Parathyroid adenoma (tissue), 2 donors: ENCODE measurements at regions not wholly inside any gene's neighbourhood (a gene's known extent, or its start where the extent isn't known, plus 50 kb on each side); places are given as distances from the start of the nearest gene placed in this dataset.

Experiments
- H2AFZ ChIP-seq: fragments of 300-600 bp; sonication (generic); one replicate; pipeline ENCODE4 v1.7.0; 2017; ENCODE audit warnings: antibody characterized with exemption, mild to moderate bottlenecking
- H3K27ac ChIP-seq: fragments of 300-600 bp; sonication (generic); one replicate; pipeline ENCODE4 v1.7.0; 2017
- H3K27me3 ChIP-seq: fragments of 300-600 bp; sonication (generic); one replicate; pipeline ENCODE4 v1.7.0; 2017; ENCODE audit warnings: low read length; ENCODE audit not compliant: control insufficient read depth, insufficient read depth
- H3K36me3 ChIP-seq: fragments of 300-600 bp; sonication (generic); one replicate; pipeline ENCODE4 v1.7.0; 2017; ENCODE audit warnings: low read length; ENCODE audit not compliant: control insufficient read depth, insufficient read depth
- H3K4me1 ChIP-seq: fragments of 300-600 bp; sonication (generic); one replicate; pipeline ENCODE4 v1.7.0; 2017; ENCODE audit warnings: control low read depth
- H3K4me2 ChIP-seq: fragments of 300-600 bp; sonication (generic); one replicate; pipeline ENCODE4 v1.7.0; 2017; ENCODE audit warnings: low read length
- H3K4me3 ChIP-seq: fragments of 300-600 bp; sonication (generic); one replicate; pipeline ENCODE4 v1.7.0; 2017; ENCODE audit warnings: low read depth, low read length
- H3K79me2 ChIP-seq: fragments of 300-600 bp; sonication (generic); one replicate; pipeline ENCODE4 v1.7.0; 2017; ENCODE audit warnings: control low read depth
- H3K9ac ChIP-seq: fragments of 300-600 bp; sonication (generic); one replicate; pipeline ENCODE4 v1.7.0; 2017; ENCODE audit warnings: mild to moderate bottlenecking
- H3K9me3 ChIP-seq: fragments of 300-600 bp; sonication (generic); one replicate; pipeline ENCODE4 v1.7.0; 2017; ENCODE audit warnings: low read length; ENCODE audit not compliant: control insufficient read depth
- CTCF ChIP-seq: fragments of 300-600 bp; sonication (generic); IDR thresholded peaks from one replicate; pipeline ENCODE4 v1.7.0; 2017; ENCODE audit warnings: antibody characterized with exemption, mild to moderate bottlenecking
- donor health status: primary hyperparathyroidism.

- Histone ChIP-seq H3K36me3 (no peaks in the 10 kb centered on the region), H3K79me2 (no peaks in the 10 kb centered on the region), H2AFZ (no peak overlapping the region), H3K4me3 (no peak overlapping the region), H3K9me3 (no peaks in the 10 kb centered on the region), H3K27ac (no peak overlapping the region), H3K4me2 (no peak overlapping the region), H3K9ac (no peak overlapping the region), H3K27me3 (no peaks in the 10 kb centered on the region), H3K4me1 (no peaks in the 10 kb centered on the region)
- no peak for TF ChIP-seq CTCF
These were observed 86.1 kb upstream of the GHR start for GRCh38 chr5:42337143-42337542.

- Histone ChIP-seq H3K27me3 (no peaks in the 10 kb centered on the region), H3K9me3 (no peaks in the 10 kb centered on the region), H3K27ac (no peak overlapping the region), H3K4me2 (no peak overlapping the region), H3K9ac (no peak overlapping the region), H3K4me1 (no peaks in the 10 kb centered on the region), H2AFZ (no peak overlapping the region), H3K4me3 (no peak overlapping the region), H3K79me2 (no peaks in the 10 kb centered on the region), H3K36me3 (no peaks in the 10 kb centered on the region)
- TF ChIP-seq CTCF, result no peak
These were observed 85.6 kb upstream of the GHR start for GRCh38 chr5:42337607-42338006.

- Histone ChIP-seq H3K27me3 (no peaks in the 10 kb centered on the region), H2AFZ (no peak overlapping the region), H3K79me2 (no peaks in the 10 kb centered on the region), H3K4me1 (no peaks in the 10 kb centered on the region), H3K4me3 (no peak overlapping the region), H3K9ac (no peak overlapping the region), H3K36me3 (no peaks in the 10 kb centered on the region), H3K4me2 (no peak overlapping the region), H3K9me3 (no peaks in the 10 kb centered on the region), H3K27ac (no peak overlapping the region)
- no peak for TF ChIP-seq CTCF
These were observed 85.1 kb upstream of the GHR start for GRCh38 chr5:42338136-42338535.

GRCh38 chr5:42349163-42349562 is 74.1 kb upstream of the GHR start:
- Histone ChIP-seq H3K4me2 (no peak overlapping the region), H3K79me2 (no peaks in the 10 kb centered on the region), H3K4me3 (no peak overlapping the region), H3K27me3 (no peaks in the 10 kb centered on the region), H3K9ac (no peak overlapping the region), H3K4me1 (no peaks in the 10 kb centered on the region), H3K36me3 (no peaks in the 10 kb centered on the region), H3K27ac (no peak overlapping the region), H3K9me3 (no peaks in the 10 kb centered on the region), H2AFZ (no peak overlapping the region)
- TF ChIP-seq CTCF, result no peak

GRCh38 chr5:42351956-42352355 is 71.3 kb upstream of the GHR start:
- no peak for TF ChIP-seq CTCF
- Histone ChIP-seq H3K79me2 (no peaks in the 10 kb centered on the region), H3K4me2 (no peak overlapping the region), H3K27ac (no peak overlapping the region), H3K27me3 (no peaks in the 10 kb centered on the region), H3K4me3 (no peak overlapping the region), H2AFZ (no peak overlapping the region), H3K9ac (no peak overlapping the region), H3K4me1 (no peaks in the 10 kb centered on the region), H3K9me3 (no peaks in the 10 kb centered on the region), H3K36me3 (no peaks in the 10 kb centered on the region)
